K562 (cell line): ENCODE measurements at regions not wholly inside any gene's neighbourhood (a gene's known extent, or its start where the extent isn't known, plus 50 kb on each side); places are given as distances from the start of the nearest gene placed in this dataset.

ENCODE experiments used
- CEBPB ChIP-seq: fragments of 450-650 bp; IDR thresholded peaks from 2 replicates; pipeline ENCODE4 v1.6.1; 2016; ENCODE audit warnings: missing genetic modification characterization, missing compliant biosample characterization
- CREBBP ChIP-seq: IDR thresholded peaks from one replicate; pipeline ENCODE4 v1.6.1; 2012; ENCODE audit warnings: low read depth, mild to moderate bottlenecking, control low read depth, inconsistent platforms, low read length
- DDX20 ChIP-seq: fragments of 450-650 bp; IDR thresholded peaks from 2 replicates; pipeline ENCODE4 v1.6.1; 2016; ENCODE audit warnings: missing genetic modification characterization, low read depth, mild to moderate bottlenecking, missing compliant biosample characterization, moderate library complexity
- EHMT2 ChIP-seq: fragments of 450-650 bp; IDR thresholded peaks from 2 replicates; pipeline ENCODE4 v1.6.1; 2018; ENCODE audit warnings: antibody characterized with exemption
- GATAD2A ChIP-seq: fragments of 450-650 bp; IDR thresholded peaks from 2 replicates; pipeline ENCODE4 v1.6.1; 2017
- KHSRP ChIP-seq: fragments of 450-650 bp; IDR thresholded peaks from 2 replicates; pipeline ENCODE4 v1.6.1; 2017
- REST ChIP-seq, 2 experiments: fragments of 450-650 bp; formaldehyde crosslinking in 1 of 2; IDR thresholded peaks; 2 replicates each; pipeline versions ENCODE4 v1.4.0 to v1.6.1; 2014 to 2020; ENCODE audit warnings: mild to moderate bottlenecking in 2 of 2, borderline replicate concordance in 1 of 2, low read depth in 1 of 2
- YBX1 ChIP-seq: fragments of 450-650 bp; IDR thresholded peaks from 2 replicates; pipeline ENCODE4 v1.7.1; 2016; ENCODE audit warnings: mild to moderate bottlenecking
- ZNF449 ChIP-seq: fragments of 250-450 bp; sonication (Bioruptor Pico); IDR thresholded peaks from 2 replicates; pipeline ENCODE4 v1.8.0; 2022; ENCODE audit warnings: moderate library complexity, mild to moderate bottlenecking, inconsistent platforms

GRCh38 chr2:4964001-4964540, 728.1 kb upstream of the SOX11 start (continued):
- TF ChIP-seq REST (IDR thresholded peaks at IDR 0.05; ENCODE audit: borderline replicate concordance): no peak
- TF ChIP-seq REST (CRISPR knock-in tag; IDR thresholded peaks at IDR 0.05; ENCODE audit: low read depth): no peak
- TF ChIP-seq EHMT2: no peak
- no peak for TF ChIP-seq YBX1
- no peak for TF ChIP-seq CREBBP
- no peak for TF ChIP-seq KHSRP
- no peak for TF ChIP-seq GATAD2A
- TF ChIP-seq ZNF449 (CRISPR knock-in tag): no peak
- TF ChIP-seq CEBPB (tag): no peak
- no peak for TF ChIP-seq DDX20 (tag)
